NOMO-1 treated with DMSO at 0.1 percent for 48 hours (cell line): ENCODE measurements at regions not wholly inside any gene's neighbourhood (a gene's known extent, or its start where the extent isn't known, plus 50 kb on each side); places are given as distances from the start of the nearest gene placed in this dataset.

ENCODE experiments used
- DNase-seq: peaks from one replicate; lab custom pipeline; 2025; ENCODE audit not compliant: unreplicated experiment; lab: John Stamatoyannopoulos, UW

DNA sequence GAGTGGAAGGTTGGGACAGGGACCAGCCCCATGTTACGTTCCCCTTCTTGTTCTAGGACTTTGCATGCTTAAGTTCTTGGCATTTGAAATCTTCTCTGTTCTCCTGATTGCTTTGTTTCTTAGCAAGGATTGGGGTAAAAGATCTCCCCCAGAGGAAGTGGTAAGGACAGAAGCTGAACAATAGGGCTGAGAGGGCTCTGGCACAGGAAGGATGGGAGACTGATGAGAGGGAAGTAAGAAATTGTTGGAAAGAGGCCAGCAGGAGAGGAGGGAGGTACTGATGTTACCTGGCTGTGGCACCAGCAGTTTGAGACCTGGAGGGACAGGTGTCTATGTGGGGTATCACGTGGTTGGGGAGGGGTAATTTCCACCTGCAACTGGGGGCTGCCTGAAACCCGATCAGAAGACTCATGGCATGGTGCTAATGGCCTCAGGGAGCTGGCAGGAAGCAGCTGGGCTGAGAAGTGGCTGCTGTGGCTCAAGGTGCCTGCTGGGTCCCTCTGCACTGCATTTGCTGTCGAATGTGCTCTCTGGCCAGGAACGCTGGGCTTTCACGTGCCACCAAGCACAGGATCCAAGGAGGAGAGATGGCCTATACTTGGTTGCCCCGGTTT is 108.4 kb downstream of the LSM3 start:
- DNase-seq, result no peak

DNA sequence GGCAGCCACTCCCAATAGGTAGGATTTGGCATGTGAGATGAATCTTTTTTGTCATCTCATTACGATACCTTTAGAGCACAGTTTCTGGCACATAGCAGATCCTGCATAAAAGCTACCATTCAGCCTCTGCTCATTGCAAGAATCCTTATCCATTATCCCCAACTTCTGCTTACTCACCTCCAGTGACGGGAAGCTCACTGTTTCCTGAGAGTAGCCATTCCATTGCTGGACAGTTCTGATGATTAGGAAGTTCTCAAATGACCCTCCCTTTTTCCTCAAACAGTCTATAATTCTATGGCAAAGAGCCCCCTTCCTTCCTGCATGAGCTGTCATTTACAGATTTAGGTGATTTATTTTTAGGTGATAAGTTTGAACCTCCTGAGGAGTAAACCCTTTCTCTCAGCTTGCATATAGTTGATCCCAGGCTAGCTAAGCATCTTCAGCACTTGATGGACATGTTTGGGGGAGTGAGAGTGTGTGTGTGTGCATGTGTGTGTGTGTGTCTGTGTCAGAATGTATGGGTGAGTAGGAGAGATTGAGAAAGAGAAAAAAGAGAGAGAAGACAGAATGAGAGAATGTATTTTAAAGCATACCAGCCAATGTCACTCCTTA is 109.7 kb downstream of the LSM3 start:
- DNase-seq, result no peak

DNA sequence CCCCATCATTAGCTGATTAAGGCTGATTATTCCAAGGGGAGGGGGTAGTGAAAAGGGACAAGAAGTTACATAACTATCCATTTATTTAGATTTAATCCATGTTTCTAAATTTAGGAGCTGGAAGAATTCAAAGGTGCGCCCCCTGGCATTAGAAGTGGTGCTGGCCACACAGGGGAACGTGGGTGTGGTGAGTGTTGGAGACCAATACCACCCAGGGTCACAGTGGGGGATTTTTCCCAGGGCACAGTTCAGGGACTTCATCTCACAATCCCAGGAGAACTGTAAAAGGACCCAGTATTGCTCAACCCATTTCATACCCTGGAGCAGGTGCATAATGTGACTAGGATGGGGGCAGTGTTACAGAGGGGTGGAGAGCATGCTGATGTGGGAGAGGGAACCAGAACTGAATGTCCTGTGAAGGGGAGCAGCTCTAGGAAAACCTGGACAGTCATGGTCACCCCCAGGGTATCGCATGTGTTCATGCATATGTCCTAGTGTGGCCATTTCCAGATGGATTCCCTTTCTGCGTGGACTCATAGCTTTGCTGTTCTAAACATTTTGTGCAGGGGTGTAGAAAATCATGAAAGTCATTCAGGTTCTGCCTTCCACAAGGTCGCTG is 110.3 kb downstream of the LSM3 start:
- DNase-seq, result no peak

DNA sequence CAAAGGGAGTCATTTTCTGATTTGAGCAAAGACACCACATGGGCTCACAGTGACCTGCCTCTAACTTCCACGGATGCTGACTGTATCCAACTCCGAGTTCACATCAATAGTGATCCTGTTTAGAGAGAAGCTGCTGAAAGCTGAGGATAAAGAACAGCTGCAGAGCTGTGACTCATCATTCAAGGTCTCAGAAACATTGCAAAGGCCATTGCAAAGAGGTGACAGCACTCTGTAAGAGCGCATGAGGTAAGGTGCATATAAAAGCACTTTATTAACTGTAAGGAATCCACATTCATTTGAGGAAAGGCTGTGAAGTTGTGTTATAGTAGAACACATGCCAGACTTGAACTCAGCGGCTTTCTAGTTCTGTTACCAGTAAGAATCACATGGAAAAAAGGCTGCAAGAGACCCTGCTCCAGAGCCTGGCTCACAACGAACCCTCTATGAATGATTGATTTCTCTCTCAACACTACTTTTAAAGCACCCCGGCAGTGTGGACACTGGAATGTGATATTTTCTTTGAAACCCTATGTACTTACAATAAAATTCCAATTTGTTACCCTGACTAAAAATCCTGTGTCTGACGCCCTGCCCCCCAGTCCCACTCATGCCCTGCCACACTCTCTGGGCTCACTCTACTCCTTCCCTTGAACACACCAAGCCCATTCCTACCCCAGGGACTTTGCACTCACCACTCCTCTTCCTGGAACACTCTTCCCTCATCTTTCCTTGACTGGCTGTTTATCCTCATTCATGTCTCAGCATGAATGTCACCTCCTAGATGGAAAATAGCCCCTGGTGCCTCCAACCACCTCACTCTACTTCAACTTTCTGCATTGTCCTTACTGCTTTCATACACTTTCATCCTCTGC is 111.2 kb downstream of the LSM3 start:
- no peak for DNase-seq

DNA sequence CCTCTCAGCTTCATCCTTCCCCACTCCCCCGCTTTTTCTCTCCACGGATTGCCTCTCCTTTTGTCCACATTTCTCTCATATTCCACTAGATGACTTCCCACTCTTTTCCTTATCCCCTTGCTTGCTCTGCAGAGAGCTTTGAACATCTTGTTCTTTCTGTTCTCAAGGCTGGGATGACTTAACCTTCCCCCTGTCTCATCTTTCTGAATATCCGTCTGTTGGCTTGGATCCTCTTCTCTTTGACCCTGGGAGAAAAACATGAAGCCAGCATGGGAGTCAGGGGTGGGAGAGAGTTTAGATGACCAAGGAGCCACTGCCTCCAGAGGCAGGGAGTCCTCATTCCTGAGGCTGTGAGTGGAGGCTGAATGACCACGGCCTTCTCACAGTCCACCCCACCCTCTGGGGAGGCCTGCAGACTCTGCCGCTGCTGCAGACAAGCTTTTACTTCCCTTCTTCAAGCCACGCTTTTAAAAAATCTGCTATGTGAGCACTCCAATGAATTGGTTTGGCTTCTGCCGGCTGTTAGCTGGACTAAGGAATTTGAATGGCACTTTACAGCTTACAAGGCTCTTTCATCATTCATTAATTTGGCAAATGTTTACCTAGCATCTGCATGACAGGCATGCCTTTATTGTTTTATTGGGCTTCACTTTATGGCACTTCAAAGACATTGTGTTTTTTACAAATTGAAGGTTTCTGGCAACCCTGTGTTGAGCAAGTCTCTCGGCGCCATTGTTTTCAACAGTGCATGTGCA is 111.6 kb upstream of the SLC6A6 start:
- no peak for DNase-seq

DNA sequence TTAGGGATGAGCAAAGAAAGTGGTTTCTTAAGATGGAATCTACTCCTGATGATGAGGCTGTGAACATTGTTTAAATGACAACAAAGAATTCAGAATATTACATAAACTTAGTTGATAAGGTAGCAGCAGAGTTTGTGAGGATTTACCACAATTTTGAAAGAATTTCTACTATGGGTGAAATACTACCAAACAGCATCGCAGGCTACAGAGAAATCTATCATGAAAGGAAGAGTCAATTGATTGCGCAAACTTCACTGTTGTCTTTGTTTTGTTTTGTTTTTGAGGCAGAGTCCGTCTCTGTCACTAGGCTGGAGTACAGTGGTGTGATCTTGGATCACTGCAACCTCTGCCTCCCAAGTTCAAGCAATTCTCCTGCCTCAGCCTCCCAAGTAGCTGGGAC is 107.4 kb upstream of the SLC6A6 start:
- DNase-seq, result no peak

DNA sequence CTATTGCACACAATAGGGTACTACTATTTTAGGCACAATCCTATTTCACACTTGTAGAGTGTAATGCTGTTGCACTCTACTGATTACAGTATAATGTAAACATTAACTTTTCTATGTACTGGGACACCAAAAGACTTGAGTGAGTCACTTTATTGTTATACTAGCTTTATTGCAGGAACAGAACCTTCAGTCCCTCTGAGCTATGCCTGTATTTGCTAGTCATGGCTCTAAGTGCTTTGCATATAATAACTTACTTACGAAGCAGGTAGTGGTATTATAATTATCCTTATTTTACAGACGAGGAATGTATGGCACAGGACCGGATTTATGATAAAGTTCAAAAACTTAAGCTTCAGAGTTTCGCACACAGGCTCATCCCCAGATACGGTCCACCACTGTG is 106.6 kb upstream of the SLC6A6 start:
- DNase-seq, result no peak

DNA sequence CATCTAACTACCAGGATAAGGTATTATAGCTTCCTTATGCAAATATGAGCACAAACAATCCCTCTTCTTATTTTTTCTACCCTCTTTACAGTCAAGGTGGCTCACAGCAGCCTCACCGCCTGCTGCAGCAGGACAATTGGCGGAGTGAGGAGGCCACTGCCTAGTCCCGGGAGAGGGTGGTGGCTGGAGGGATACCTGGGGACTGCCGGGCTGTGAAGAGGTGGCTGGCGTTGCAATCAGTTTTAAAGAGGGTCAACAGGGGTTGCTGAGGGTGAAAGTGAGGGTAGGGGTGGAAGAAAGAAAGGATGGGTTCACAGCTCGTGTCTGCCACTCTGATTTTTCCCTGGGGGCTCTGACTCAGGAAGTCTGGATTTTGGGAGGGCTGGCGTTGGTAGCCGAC is 105.1 kb upstream of the SLC6A6 start:
- no peak for DNase-seq

DNA sequence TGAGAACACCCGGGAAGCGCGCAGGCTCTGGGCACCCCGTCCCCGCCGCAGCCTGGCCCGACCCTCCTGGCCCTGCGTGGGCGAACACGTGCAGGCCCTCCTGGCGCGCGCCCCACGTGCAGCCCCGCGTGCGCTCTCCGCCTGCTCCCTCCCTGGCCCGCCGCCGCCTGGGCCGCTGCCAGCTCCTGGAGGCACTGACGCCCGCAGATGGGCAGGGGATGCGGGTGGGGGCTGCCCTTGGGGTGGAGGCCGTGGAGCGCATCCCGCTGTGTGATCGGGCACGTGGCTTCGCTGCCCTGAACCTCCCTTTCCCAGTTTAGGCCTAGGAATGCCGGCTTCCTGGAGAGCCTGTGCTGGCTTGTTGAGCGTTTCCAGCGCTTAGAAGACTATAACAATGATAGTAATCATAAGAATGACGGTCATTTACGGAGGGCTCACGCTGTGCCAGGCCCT is 104.6 kb upstream of the SLC6A6 start:
- no peak for DNase-seq

DNA sequence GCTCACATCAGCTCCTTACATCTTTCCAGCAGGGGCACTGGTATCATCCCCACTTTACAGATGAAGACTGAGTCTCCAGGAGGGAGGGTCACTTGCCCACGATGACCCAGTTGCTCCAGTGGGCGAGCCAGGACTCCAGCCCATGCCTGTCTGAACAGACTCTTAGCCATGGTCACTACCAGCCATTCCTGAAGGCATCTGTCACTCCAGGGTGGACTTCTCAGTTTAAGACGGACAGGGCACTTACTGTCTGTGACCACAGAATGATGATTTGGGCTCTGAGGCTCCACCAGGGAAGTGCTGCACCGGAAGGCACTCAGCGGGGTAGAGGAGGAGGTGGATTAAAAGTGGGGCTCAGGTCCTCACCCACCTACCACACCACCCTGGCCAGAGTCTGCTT is 104.0 kb upstream of the SLC6A6 start:
- no peak for DNase-seq

DNA sequence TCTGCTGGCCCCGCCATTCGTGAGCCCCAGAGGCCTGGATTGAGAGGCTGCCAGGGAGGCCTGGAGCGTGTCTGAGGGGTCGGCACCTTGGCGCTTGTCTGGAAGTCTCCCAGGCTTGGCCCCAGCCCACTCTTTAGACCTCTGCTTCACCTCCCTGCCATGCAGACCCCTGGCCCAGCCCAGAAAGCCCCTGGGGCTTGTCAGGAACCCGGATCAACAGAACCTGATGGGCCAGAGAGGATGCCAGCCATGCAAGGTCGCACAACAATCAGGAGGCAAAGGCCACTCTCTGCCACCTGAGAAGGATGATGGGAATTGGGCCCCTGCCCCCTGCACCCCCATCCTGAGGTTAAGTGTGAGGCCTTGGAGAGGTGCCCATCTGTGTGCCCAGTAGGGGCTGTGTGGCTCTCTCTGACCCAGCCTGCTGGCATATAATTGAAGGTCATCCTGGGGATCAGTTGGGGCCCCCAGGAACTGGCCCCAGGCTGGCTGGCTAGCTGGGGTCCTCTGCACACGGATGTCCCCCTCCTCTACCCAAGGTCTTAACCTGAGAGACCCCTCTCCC is 103.3 kb upstream of the SLC6A6 start:
- DNase-seq, result no peak

DNA sequence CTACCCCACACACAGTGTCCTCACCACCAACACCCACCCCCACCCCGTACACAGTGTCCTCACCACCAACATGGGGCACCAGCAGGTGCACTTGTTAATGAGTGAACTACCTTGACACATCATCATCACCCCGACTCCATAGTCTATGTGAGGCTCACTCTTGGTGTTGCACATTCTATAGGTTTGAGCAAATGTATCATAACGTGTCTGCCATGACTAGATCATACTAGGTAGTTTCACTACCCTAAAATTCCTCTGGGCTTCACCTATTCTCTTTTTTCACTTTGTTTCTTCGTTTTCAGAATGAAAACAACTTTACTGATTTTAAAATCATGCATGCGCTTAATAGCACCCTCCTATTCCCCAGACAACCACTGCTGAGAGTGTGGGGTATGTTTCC is 102.6 kb upstream of the SLC6A6 start:
- peak; percentile 39 for DNase-seq

DNA sequence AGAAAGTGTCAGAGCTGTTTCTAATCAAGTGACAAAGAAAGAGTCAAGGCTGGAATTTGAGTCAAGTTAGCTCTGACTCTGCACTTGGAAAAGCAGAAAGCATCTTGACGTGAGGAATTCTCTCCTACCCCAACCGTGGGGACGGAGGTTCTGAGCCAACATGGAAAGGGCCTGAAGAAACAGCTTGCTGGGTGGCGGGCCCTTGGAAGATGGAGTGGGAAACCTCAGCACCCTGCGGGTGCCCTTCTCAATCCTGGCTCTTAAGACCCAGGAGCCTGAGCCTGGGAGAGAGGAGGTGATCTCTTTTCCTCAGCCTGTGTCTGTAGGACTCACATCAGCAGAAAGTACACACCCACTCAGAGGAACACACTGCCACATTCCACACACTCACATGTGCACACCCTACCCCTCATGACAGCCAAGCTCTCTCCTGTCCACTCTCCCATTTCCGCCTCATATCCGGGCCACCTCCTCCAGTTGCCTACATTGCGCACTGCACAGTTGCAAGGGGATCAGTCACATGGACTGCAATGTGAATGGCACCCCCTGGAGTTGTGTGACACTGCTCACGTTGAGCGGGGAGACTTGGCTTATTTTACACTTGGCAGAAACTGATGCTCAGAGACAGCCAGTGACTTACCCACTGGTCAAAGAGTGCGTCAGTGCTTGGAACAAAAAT is 101.5 kb upstream of the SLC6A6 start:
- no peak for DNase-seq

DNA sequence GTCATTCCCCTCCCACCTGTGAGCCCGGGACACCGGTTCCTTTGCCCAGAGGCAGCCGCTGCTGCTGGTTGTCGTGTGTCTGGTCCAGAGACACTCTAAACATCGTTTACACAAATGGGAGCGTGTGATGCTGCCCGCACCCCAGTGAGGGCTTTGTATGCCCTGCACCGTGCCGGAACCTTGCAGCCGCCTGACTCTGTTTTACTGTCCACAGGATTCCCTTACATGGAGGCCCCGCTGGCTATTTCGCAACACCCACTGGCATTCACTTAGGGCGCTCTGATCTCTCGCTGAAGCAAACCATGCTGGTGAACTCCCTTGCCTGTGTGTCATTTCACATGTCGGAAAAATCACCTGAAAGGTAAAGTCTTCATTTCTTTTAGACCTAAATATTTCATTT is 100.8 kb upstream of the SLC6A6 start:
- peak; percentile 30 for DNase-seq

DNA sequence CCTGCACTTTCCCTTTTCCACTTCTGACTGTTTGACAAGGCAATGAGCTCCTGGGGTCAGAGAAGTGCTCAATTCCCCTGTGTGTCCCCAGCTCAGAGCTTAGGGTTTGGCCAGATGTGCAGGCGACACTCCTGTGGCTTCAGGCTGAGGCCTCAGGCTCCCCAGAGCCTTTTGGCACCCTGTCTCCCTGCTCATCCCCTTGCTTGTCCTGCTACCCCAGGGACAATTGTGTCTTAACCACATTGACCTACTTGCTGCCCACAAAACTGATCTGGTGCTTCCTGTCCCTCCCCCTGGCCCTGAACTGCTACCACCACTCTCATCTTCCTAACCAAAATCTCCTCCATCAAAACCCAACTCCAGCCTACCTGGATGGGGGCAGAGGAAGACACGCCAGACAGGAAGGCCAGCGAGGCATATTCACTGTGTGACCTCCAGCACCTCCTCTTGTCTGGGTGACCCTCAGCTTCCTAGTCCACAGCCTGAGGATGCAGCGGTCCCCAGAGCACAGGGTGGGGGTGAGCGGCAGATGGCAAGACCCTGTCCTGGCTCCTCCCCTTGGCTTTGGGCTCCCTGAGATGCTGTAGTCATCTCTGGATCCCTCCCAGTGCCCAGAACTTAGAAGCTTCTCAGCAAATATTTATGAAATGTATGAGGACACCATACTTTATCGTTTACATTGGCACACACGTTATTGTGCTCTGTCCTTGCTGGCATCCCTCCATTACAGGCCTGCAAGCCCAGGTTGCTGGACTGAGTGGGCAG is 98.9 kb upstream of the SLC6A6 start:
- DNase-seq, result no peak

DNA sequence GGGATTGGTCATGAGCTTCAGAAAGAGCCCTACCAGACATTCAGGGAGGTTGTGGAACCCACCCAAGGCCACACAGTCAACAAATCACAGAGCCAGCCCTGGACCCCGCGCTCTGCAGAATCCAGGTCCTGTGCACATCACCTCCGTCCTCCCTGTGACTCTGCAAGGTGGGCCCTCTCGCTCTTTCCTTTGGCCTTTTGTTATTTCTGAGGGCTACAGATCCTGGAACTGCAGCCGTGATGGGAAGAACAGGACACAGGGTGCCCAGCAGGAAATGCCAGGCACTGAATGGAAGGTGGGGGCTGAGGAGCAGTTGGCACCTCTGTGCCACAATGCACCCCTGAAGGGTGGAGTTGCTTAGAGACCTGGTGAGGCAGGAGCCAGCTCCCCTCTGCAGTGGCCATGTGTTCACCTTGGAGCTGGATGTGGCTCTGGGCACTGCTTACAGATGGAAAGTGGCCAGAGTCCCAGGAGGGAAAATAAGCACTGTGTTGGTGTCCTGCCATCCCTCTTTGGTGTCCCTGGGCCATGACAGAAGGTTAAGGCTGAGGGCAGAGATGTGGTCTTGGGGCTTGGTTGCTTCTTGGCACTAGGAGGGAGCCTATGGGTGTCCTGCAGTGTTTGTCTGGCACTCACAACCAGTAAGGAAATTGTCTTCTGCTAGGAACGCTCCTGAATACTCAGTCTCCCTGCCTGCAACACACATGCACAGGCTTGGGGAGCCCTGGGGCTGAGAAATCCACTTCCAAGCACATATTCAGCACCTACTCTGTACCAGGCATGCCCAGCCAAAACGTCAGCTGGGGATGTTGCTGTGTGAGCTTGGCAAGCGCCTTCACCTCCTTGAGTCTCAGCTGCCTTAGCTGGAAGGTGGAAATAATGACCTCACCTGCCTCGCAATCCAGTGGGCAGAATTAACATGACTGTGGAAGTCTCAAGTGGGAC is 98.0 kb upstream of the SLC6A6 start:
- no peak for DNase-seq

DNA sequence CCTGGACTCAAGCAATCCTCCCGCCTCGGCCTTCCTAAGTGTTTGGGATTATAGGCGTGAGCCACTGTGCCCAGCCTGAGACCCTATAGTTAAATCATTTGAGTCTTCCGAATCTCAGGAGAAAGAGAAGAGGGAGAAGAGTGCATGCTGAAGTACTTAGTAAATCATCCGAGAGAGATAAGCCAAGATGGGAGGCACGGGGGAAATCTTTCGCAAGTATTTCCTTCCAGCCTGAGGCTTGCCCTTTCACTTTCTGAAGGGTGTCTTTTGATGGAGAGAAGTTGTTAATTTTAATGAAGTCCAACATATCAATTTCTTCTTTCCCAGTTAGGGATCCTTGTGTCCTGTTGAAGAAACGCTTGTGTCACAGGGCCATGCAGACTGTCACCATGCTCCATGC is 97.1 kb upstream of the SLC6A6 start:
- DNase-seq, result peak; percentile 49

DNA sequence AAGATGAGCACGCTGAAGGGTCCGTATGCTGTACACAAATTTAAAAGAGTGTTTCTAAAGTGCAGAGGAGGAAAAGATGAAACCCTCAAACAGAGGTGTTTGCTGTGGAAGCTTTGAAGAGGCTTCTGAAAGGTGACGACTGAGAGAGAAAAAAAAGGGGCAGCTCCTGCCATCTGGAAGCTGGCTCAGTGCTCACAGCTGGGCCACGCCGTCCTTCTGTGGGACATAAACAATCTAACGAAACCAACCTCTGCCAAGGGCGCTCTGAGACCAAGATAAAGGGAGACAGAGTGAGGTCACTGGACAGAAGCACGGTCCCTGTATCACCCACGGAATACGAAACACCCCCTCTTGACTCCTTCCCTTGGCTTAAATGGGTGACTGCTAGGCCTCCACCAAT is 96.3 kb upstream of the SLC6A6 start:
- no peak for DNase-seq
